Loucy (cell line): ENCODE measurements at regions not wholly inside any gene's neighbourhood (a gene's known extent, or its start where the extent isn't known, plus 50 kb on each side); places are given as distances from the start of the nearest gene placed in this dataset.
"Not testable (repeated sequence)": the region's sequence is repeated elsewhere in the genome, so short reads cannot be mapped to it uniquely, and the experiment has no call there.

Source experiments
- H2AFZ ChIP-seq: fragments of 200-600 bp; sonication (generic); 2 replicates; pipeline ENCODE4 v1.6.0; 2016; ENCODE audit warnings: antibody characterized with exemption, mild to moderate bottlenecking, low read length, moderate library complexity
- H3F3A ChIP-seq: fragments of 200-600 bp; 2 replicates; pipeline ENCODE4 v1.6.0; 2016; ENCODE audit warnings: antibody characterized with exemption, low read depth, mild to moderate bottlenecking
- H3K27me3 ChIP-seq: fragments of 200-600 bp; sonication (generic); 2 replicates; pipeline ENCODE4 v1.6.1; 2014; ENCODE audit warnings: low read length, mild to moderate bottlenecking; ENCODE audit not compliant: insufficient read depth, poor library complexity, severe bottlenecking
- H3K36me3 ChIP-seq: fragments of 200-600 bp; sonication (generic); 2 replicates; pipeline ENCODE4 v1.6.1; 2016; ENCODE audit warnings: low read length; ENCODE audit not compliant: insufficient read depth
- H3K4me1 ChIP-seq: fragments of 200-600 bp; sonication (generic); 2 replicates; pipeline ENCODE4 v1.5.1; 2014; ENCODE audit warnings: low read length, mild to moderate bottlenecking; ENCODE audit not compliant: insufficient read depth, poor library complexity, severe bottlenecking
- H3K4me2 ChIP-seq: fragments of 200-600 bp; sonication (generic); 2 replicates; pipeline ENCODE4 v1.6.0; 2014; ENCODE audit warnings: antibody characterized with exemption, low read length, low read depth, mild to moderate bottlenecking; ENCODE audit not compliant: poor library complexity, severe bottlenecking
- H3K4me3 ChIP-seq: fragments of 200-600 bp; sonication (generic); 2 replicates; pipeline ENCODE4 v1.5.1; 2014; ENCODE audit warnings: low read length, mild to moderate bottlenecking, mixed read lengths; ENCODE audit not compliant: poor library complexity, severe bottlenecking
- H3K79me2 ChIP-seq: fragments of 200-600 bp; sonication (generic); 2 replicates; pipeline ENCODE4 v1.6.1; 2014; ENCODE audit warnings: low read length; ENCODE audit not compliant: insufficient read depth
- H3K9ac ChIP-seq: fragments of 200-600 bp; sonication (generic); 2 replicates; pipeline ENCODE4 v1.6.0; 2014; ENCODE audit warnings: mild to moderate bottlenecking, low read depth, low read length, moderate library complexity; ENCODE audit not compliant: poor library complexity, severe bottlenecking
- H3K9me2 ChIP-seq: fragments of 200-600 bp; sonication (generic); replicated peaks from 2 replicates; pipeline ENCODE4 v1.6.1; 2016; ENCODE audit warnings: low read depth, low read length, mixed read lengths
- H3K9me3 ChIP-seq: fragments of 200-600 bp; sonication (generic); 2 replicates; pipeline ENCODE4 v1.6.1; 2014; ENCODE audit warnings: mild to moderate bottlenecking, antibody characterized with exemption, low read length, low read depth; ENCODE audit not compliant: insufficient read depth
- H4K20me1 ChIP-seq: fragments of 200-600 bp; sonication (generic); 2 replicates; pipeline ENCODE4 v1.6.0; 2014; ENCODE audit warnings: antibody characterized with exemption, low read length, mild to moderate bottlenecking; ENCODE audit not compliant: insufficient read depth, poor library complexity, severe bottlenecking
- EZH2phosphoT487 ChIP-seq: fragments of 200-600 bp; IDR thresholded peaks from 2 replicates; pipeline ENCODE4 v1.6.1; 2018; ENCODE audit warnings: antibody characterized with exemption, mild to moderate bottlenecking, moderate library complexity, borderline replicate concordance
- TF ChIP-seq, protein P1 (sequence below): fragments of 200-600 bp; sonication (generic); conservative IDR thresholded peaks from 2 replicates; pipeline ENCODE4 v1.5.1; 2014; ENCODE audit warnings: mild to moderate bottlenecking, antibody characterized with exemption, low read length

DNA sequence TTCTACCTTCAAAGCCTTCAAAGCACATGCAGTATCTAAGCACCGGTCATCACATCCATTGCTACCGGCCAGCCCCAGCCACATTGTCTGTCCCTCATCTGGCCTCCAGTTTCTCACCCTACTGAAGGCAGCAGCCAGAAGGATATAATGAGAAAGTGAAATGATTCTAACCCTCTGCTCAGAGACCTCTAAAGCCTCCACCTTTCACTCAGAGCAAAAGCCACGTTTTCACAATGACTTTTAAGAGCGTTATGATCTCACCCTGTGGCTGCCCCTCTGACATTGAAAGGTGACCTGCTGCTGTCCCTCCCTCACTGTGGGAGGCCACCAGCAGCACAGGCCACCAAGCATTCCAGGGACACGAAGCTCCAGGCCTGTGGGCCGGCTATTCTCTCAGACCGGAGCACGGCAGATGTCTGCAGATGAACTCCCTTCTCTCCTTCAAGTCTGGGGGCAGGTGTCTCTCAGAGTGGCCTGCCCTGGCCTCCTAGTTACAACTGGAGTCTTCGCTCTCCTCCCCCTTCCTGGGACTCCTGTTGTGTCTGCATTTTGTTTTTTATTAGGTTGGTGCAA lies 94.9 kb upstream of the EEPD1 start:
- H3F3A ChIP-seq, result no peaks in the 10 kb centered on the region
- H3K9me3 ChIP-seq, result no peaks in the 10 kb centered on the region
- H4K20me1 ChIP-seq, result no peaks in the 10 kb centered on the region
- no peaks in the 10 kb centered on the region for H3K79me2 ChIP-seq
- no peak overlapping the region for H2AFZ ChIP-seq
- TF ChIP-seq EZH2phosphoT487, result no peak
- TF ChIP-seq, protein P1, sequence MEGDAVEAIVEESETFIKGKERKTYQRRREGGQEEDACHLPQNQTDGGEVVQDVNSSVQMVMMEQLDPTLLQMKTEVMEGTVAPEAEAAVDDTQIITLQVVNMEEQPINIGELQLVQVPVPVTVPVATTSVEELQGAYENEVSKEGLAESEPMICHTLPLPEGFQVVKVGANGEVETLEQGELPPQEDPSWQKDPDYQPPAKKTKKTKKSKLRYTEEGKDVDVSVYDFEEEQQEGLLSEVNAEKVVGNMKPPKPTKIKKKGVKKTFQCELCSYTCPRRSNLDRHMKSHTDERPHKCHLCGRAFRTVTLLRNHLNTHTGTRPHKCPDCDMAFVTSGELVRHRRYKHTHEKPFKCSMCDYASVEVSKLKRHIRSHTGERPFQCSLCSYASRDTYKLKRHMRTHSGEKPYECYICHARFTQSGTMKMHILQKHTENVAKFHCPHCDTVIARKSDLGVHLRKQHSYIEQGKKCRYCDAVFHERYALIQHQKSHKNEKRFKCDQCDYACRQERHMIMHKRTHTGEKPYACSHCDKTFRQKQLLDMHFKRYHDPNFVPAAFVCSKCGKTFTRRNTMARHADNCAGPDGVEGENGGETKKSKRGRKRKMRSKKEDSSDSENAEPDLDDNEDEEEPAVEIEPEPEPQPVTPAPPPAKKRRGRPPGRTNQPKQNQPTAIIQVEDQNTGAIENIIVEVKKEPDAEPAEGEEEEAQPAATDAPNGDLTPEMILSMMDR, result no peak
- no peaks in the 10 kb centered on the region for H3K27me3 ChIP-seq
- no peak overlapping the region for H3K9ac ChIP-seq
- H3K4me3 ChIP-seq, result no peak overlapping the region
- H3K4me2 ChIP-seq, result no peak overlapping the region
- no peaks in the 10 kb centered on the region for H3K4me1 ChIP-seq
- no peaks in the 10 kb centered on the region for H3K9me2 ChIP-seq
- no peaks in the 10 kb centered on the region for H3K36me3 ChIP-seq

DNA sequence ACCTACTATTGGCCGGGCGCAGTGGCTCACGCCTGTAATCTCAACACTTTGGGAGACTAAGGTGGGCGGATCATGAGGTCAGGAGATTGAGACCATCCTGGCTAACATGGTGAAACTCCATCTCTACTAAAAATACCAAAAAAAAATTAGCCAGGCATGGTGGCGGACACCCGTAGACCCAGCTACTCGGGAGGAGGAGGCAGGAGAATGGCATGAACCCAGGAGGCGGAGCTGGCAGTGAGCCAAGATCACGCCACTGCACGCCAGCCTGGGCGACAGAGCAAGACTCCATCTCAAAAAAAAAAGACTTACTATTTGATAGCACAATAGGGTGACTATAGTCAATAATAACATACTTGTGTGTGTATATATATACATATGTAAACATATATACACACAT lies 92.7 kb upstream of the EEPD1 start:
- H2AFZ ChIP-seq, H4K20me1 ChIP-seq, H3K4me1 ChIP-seq, H3K9me3 ChIP-seq, H3K79me2 ChIP-seq, H3K4me2 ChIP-seq, H3K9me2 ChIP-seq, H3K36me3 ChIP-seq, H3F3A ChIP-seq, H3K4me3 ChIP-seq, H3K27me3 ChIP-seq, H3K9ac ChIP-seq: not testable (repeated sequence)

DNA sequence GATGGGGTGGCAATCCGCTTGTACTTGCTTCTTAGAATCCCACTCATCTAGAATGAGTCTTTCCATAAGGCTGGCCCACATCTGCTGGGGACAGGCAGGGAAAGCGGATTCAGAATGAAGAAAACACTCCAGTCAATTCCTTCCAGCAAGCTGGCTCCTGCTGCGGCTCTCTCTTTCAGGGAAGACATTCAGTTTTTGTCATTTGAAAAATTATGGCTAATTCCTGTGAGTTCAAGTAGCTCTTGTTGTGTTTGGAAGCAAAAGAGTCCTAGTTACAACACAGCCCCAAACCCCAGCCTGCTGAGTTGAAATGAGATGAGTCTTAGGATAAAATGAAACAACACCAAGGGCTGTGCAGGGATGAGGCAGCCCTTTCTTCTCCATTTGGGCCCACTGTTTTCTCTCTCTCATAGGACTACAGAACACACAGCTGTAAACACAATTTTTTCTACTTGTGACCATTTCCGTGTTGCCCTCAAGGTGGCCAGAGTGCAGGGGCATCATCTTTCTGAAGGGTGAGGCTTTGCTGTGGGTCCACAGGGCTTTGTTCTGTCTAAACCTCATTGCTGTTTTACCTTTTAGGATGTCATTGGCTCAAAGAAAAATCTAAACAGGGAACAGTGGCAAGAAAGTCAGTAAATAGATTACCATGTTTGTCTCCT lies 90.8 kb upstream of the EEPD1 start:
- H3K27me3 ChIP-seq, result no peaks in the 10 kb centered on the region
- H4K20me1 ChIP-seq, result no peaks in the 10 kb centered on the region
- H3K9me2 ChIP-seq, result no peaks in the 10 kb centered on the region
- no peak overlapping the region for H3K4me3 ChIP-seq
- no peaks in the 10 kb centered on the region for H3K79me2 ChIP-seq
- no peak overlapping the region for H3K9ac ChIP-seq
- no peaks in the 10 kb centered on the region for H3F3A ChIP-seq
- no peaks in the 10 kb centered on the region for H3K9me3 ChIP-seq
- TF ChIP-seq EZH2phosphoT487, result no peak
- TF ChIP-seq, protein P1, result peak; percentile 20; the same call in 1 of the 2 replicates
- no peaks in the 10 kb centered on the region for H3K4me1 ChIP-seq
- no peak overlapping the region for H2AFZ ChIP-seq
- no peaks in the 10 kb centered on the region for H3K36me3 ChIP-seq
- no peak overlapping the region for H3K4me2 ChIP-seq

DNA sequence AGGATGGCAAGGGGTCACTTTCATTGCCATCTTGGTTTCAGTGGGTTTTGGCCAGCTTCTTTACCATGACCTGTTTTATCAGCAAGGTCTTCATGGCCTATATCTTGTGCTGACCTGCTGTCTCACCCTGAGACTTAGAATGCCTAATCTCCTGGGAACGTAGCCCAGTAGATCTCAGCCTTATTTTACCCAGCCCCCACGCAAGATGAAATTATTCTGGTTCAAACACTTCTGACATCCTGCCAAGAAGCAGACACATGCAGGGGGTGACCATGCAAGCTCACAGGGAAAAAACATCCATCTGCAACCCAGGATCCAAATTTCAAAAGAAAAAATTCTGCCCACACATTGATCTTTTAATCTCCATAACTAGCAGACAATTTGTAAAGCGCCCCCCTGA lies 88.4 kb upstream of the EEPD1 start:
- no peaks in the 10 kb centered on the region for H3K36me3 ChIP-seq
- no peaks in the 10 kb centered on the region for H3K79me2 ChIP-seq
- H3K4me2 ChIP-seq, result no peak overlapping the region
- H3K9me3 ChIP-seq, result no peaks in the 10 kb centered on the region
- no peak overlapping the region for H2AFZ ChIP-seq
- H3K9me2 ChIP-seq, result no peaks in the 10 kb centered on the region
- no peak overlapping the region for H3K4me3 ChIP-seq
- H3F3A ChIP-seq, result no peaks in the 10 kb centered on the region
- H3K9ac ChIP-seq, result no peak overlapping the region
- H4K20me1 ChIP-seq, result no peaks in the 10 kb centered on the region
- no peaks in the 10 kb centered on the region for H3K27me3 ChIP-seq
- no peaks in the 10 kb centered on the region for H3K4me1 ChIP-seq
- no peak for TF ChIP-seq EZH2phosphoT487
- TF ChIP-seq, protein P1, result no peak

DNA sequence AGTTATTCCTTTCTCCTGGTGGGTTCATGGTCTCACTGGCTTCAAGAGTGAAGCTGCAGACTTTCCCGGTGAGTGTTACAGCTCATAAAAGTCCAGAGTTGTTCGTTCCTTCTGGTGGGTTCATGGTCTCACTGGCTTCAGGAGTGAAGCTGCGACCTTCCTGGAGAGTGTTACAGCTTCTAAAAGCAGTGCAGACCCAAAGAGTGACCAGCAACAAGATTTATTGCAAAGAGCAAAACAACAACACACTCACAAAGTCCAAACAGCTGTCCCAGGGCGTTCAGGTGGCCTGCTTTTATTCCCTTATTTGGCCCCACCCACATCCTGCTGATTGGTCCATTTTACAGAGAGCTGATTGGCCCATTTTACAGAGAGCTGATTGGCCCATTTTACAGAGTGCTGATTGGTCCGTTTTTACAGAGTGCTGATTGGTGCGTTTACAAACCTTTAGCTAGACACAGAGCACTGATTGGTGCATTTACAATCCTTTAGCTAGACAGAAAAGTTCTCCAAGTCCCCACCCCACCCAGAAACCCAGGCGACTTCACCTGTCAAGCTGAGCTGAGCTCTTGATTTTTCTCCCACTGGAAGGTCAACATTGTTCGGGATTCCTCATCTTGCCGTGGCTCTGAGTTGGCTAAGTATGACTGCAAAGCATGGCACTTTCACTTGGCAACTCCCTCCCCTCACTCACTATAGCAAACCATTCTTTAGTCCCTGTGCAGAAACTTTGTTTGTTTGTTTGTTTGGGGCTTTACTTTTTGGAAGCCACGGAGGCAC lies 87.3 kb upstream of the EEPD1 start:
- not testable (repeated sequence) for H3K4me2 ChIP-seq, H3K9ac ChIP-seq, H3K4me3 ChIP-seq, H3F3A ChIP-seq, H3K9me3 ChIP-seq, H3K9me2 ChIP-seq, H3K36me3 ChIP-seq, H3K27me3 ChIP-seq, H2AFZ ChIP-seq, H4K20me1 ChIP-seq, H3K79me2 ChIP-seq, H3K4me1 ChIP-seq
